GM23338 (cell line): ENCODE measurements at regions not wholly inside any gene's neighbourhood (a gene's known extent, or its start where the extent isn't known, plus 50 kb on each side); places are given as distances from the start of the nearest gene placed in this dataset.

ENCODE experiments used
- ATAC-seq: fragments of 200-7000 bp; cut with Tn5 transposase; 3 replicates; pipeline ENCODE4 v1.9.1; 2020
- DNase-seq: peaks from one replicate; pipeline ENCODE4 v3.0.0-alpha.2; 2015; ENCODE audit warnings: low spot score
- H2AFZ ChIP-seq: fragments of 200-600 bp; sonication (generic); 2 replicates; pipeline ENCODE4 v1.8.0; 2016; ENCODE audit warnings: antibody characterized with exemption, mild to moderate bottlenecking, moderate library complexity
- H3F3A ChIP-seq: fragments of 200-600 bp; sonication (generic); replicated peaks from 2 replicates; pipeline ENCODE4 v1.8.0; 2017; ENCODE audit warnings: antibody characterized with exemption, mixed run types, low read depth
- H3K27ac ChIP-seq: fragments of 200-600 bp; sonication (generic); 2 replicates; pipeline ENCODE4 v1.6.1; 2016; ENCODE audit warnings: low read depth
- H3K27me3 ChIP-seq: fragments of 200-600 bp; sonication (generic); 2 replicates; pipeline ENCODE4 v1.8.0; 2016; ENCODE audit warnings: mild to moderate bottlenecking, mixed run types, moderate library complexity; ENCODE audit not compliant: insufficient read depth
- H3K36me3 ChIP-seq: fragments of 200-600 bp; sonication (generic); 2 replicates; pipeline ENCODE4 v1.8.0; 2016; ENCODE audit warnings: mild to moderate bottlenecking; ENCODE audit not compliant: insufficient read depth
- H3K4me1 ChIP-seq: fragments of 200-600 bp; sonication (generic); 2 replicates; pipeline ENCODE4 v1.8.0; 2016; ENCODE audit warnings: mild to moderate bottlenecking, moderate library complexity; ENCODE audit not compliant: insufficient read depth
- H3K4me2 ChIP-seq: fragments of 200-600 bp; sonication (generic); 2 replicates; pipeline ENCODE4 v1.7.1; 2017; ENCODE audit warnings: mixed run types
- H3K4me3 ChIP-seq: fragments of 200-600 bp; sonication (generic); 2 replicates; pipeline ENCODE4 v1.6.1; 2016; ENCODE audit warnings: mixed run types
- H3K79me2 ChIP-seq: fragments of 200-600 bp; sonication (generic); replicated peaks from 2 replicates; pipeline ENCODE4 v1.8.0; 2017; ENCODE audit warnings: mild to moderate bottlenecking; ENCODE audit not compliant: insufficient read depth
- H3K9me2 ChIP-seq: fragments of 200-600 bp; sonication (generic); 2 replicates; pipeline ENCODE4 v1.8.0; 2017; ENCODE audit not compliant: insufficient read depth
- H4K20me1 ChIP-seq: fragments of 200-600 bp; sonication (generic); replicated peaks from 2 replicates; pipeline ENCODE4 v1.8.0; 2017; ENCODE audit warnings: mild to moderate bottlenecking; ENCODE audit not compliant: insufficient read depth
- H3K27ac Mint-ChIP-seq: 2 replicates; pipeline ENCODE4 v1.8.0; 2020; ENCODE audit warnings: inconsistent platforms, mild to moderate bottlenecking, moderate library complexity, mixed read lengths
- H3K27me3 Mint-ChIP-seq: 3 replicates; pipeline ENCODE4 v1.8.0; 2022; ENCODE audit warnings: low read depth, mild to moderate bottlenecking, moderate library complexity, mixed read lengths, inconsistent platforms; ENCODE audit not compliant: insufficient read depth, poor library complexity
- H3K36me3 Mint-ChIP-seq: 3 replicates; pipeline ENCODE4 v1.8.0; 2021; ENCODE audit warnings: low read depth, mild to moderate bottlenecking, inconsistent platforms, moderate library complexity, mixed read lengths
- H3K4me1 Mint-ChIP-seq: 3 replicates; pipeline ENCODE4 v1.8.0; 2020; ENCODE audit warnings: mild to moderate bottlenecking, inconsistent platforms, mixed read lengths
- H3K4me3 Mint-ChIP-seq: 3 replicates; pipeline ENCODE4 v1.8.0; 2021; ENCODE audit warnings: moderate library complexity, mild to moderate bottlenecking, inconsistent platforms, mixed read lengths
- H3K9me3 Mint-ChIP-seq: 3 replicates; pipeline ENCODE4 v1.8.0; 2020; ENCODE audit warnings: moderate library complexity, mild to moderate bottlenecking, inconsistent platforms, mixed read lengths
- CREB1 ChIP-seq: fragments of 250-450 bp; sonication (Bioruptor Pico); IDR thresholded peaks from 2 replicates; pipeline ENCODE4 v1.5.0; 2020; ENCODE audit warnings: low read depth, mild to moderate bottlenecking, moderate library complexity
- EZH2 ChIP-seq: fragments of 200-600 bp; sonication (generic); IDR thresholded peaks from one replicate; pipeline ENCODE4 v1.8.0; 2017; ENCODE audit warnings: antibody characterized with exemption, mild to moderate bottlenecking, low read depth; ENCODE audit not compliant: unreplicated experiment
- EZH2phosphoT487 ChIP-seq: fragments of 200-600 bp; sonication (generic); IDR thresholded peaks from one replicate; pipeline ENCODE4 v1.8.1; 2018; ENCODE audit warnings: antibody characterized with exemption; ENCODE audit not compliant: unreplicated experiment
- JUNB ChIP-seq: IDR thresholded peaks from one replicate; pipeline ENCODE4 v1.6.1; 2016; ENCODE audit warnings: antibody characterized with exemption; ENCODE audit not compliant: unreplicated experiment
- NANOG ChIP-seq: IDR thresholded peaks from 2 replicates; pipeline ENCODE4 v1.6.1; 2016; ENCODE audit warnings: antibody characterized with exemption, borderline replicate concordance
- ZNF114 ChIP-seq: fragments of 250-450 bp; sonication (Bioruptor Pico); IDR thresholded peaks from 2 replicates; pipeline ENCODE4 v1.5.0; 2020; ENCODE audit warnings: mild to moderate bottlenecking, moderate library complexity
- ZNF331 ChIP-seq: fragments of 250-450 bp; sonication (Bioruptor Pico); IDR thresholded peaks from 2 replicates; pipeline ENCODE4 v1.5.0; 2020; ENCODE audit warnings: low read depth, mild to moderate bottlenecking, moderate library complexity
- TF ChIP-seq, protein P1 (sequence below): fragments of 250-450 bp; sonication (Bioruptor Pico); IDR thresholded peaks from 2 replicates; pipeline ENCODE4 v1.5.0; 2020; ENCODE audit warnings: mild to moderate bottlenecking, moderate library complexity
- TF ChIP-seq, protein P2 (sequence below): IDR thresholded peaks from 2 replicates; pipeline ENCODE4 v1.6.1; 2016; ENCODE audit warnings: antibody characterized with exemption

DNA sequence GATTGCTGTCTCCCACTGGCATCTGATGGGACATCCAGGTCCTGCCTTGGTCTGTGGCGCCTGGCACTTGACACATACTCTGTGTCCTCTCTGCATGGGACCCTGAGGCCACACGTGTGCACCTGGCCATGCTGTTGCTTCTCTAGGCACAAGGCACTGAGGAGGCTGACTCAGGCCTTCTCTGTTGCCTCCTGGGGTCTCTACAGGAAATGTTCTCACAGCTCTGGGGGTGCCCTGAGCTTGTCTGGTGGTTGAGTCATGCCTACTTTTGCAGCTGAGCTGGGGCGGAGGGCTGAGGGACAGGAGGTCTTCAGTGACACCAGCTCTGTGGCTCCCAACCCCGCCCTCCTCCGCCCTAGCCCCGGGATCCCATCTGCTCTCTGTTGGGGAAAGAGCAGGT, 207.0 kb upstream of the HS6ST1 start (continued):
- TF ChIP-seq, protein P1, sequence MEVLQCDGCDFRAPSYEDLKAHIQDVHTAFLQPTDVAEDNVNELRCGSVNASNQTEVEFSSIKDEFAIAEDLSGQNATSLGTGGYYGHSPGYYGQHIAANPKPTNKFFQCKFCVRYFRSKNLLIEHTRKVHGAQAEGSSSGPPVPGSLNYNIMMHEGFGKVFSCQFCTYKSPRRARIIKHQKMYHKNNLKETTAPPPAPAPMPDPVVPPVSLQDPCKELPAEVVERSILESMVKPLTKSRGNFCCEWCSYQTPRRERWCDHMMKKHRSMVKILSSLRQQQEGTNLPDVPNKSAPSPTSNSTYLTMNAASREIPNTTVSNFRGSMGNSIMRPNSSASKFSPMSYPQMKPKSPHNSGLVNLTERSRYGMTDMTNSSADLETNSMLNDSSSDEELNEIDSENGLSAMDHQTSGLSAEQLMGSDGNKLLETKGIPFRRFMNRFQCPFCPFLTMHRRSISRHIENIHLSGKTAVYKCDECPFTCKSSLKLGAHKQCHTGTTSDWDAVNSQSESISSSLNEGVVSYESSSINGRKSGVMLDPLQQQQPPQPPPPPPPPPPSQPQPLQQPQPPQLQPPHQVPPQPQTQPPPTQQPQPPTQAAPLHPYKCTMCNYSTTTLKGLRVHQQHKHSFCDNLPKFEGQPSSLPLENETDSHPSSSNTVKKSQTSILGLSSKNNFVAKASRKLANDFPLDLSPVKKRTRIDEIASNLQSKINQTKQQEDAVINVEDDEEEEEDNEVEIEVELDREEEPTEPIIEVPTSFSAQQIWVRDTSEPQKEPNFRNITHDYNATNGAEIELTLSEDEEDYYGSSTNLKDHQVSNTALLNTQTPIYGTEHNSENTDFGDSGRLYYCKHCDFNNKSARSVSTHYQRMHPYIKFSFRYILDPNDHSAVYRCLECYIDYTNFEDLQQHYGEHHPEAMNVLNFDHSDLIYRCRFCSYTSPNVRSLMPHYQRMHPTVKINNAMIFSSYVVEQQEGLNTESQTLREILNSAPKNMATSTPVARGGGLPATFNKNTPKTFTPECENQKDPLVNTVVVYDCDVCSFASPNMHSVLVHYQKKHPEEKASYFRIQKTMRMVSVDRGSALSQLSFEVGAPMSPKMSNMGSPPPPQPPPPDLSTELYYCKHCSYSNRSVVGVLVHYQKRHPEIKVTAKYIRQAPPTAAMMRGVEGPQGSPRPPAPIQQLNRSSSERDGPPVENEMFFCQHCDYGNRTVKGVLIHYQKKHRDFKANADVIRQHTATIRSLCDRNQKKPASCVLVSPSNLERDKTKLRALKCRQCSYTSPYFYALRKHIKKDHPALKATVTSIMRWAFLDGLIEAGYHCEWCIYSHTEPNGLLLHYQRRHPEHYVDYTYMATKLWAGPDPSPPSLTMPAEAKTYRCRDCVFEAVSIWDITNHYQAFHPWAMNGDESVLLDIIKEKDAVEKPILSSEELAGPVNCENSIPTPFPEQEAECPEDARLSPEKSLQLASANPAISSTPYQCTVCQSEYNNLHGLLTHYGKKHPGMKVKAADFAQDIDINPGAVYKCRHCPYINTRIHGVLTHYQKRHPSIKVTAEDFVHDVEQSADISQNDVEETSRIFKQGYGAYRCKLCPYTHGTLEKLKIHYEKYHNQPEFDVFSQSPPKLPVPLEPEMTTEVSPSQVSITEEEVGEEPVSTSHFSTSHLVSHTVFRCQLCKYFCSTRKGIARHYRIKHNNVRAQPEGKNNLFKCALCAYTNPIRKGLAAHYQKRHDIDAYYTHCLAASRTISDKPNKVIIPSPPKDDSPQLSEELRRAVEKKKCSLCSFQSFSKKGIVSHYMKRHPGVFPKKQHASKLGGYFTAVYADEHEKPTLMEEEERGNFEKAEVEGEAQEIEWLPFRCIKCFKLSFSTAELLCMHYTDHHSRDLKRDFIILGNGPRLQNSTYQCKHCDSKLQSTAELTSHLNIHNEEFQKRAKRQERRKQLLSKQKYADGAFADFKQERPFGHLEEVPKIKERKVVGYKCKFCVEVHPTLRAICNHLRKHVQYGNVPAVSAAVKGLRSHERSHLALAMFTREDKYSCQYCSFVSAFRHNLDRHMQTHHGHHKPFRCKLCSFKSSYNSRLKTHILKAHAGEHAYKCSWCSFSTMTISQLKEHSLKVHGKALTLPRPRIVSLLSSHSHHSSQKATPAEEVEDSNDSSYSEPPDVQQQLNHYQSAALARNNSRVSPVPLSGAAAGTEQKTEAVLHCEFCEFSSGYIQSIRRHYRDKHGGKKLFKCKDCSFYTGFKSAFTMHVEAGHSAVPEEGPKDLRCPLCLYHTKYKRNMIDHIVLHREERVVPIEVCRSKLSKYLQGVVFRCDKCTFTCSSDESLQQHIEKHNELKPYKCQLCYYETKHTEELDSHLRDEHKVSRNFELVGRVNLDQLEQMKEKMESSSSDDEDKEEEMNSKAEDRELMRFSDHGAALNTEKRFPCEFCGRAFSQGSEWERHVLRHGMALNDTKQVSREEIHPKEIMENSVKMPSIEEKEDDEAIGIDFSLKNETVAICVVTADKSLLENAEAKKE (CRISPR knock-in tag) = no peak

DNA sequence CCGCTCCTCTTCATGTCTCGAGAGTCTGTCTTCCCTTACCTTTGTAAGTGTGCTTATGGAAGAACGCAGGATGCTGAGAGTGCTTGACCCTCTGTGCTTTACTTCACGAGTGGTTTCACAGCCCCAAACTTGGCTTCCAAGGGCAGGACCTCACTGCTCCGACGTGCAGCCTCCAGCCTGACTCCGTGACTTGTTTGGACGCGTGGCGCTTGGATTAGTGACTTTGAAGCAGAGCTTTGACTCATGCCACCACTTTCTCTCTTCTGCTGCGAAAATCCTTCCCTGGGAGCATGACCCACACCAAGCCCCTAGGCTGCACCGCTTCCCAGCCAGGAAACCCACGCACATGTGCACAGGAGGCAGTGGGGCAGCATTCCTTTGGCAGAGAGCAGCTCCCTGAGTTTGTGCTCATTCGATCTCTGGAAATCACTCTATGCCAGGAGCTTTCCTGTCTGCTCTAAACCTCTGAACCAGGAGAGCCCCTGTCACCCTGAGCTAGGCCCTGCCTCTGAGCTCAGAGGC, 207.8 kb upstream of the HS6ST1 start:
- no peak overlapping the region for H3K4me2 ChIP-seq
- H2AFZ ChIP-seq = no peak overlapping the region
- no peaks in the 10 kb centered on the region for H3K4me1 ChIP-seq
- Mint-ChIP-seq H3K27ac (peak overlapping the region; percentile 58), H3K27me3 (peaks cover 9% of the 10 kb centered on the region), H3K9me3 (peaks cover 3% of the 10 kb centered on the region; the same call in 2 of the 3 replicates), H3K4me3 (no peak overlapping the region), H3K36me3 (no peaks in the 10 kb centered on the region), H3K4me1 (peaks cover 2% of the 10 kb centered on the region; the same call in 1 of the 3 replicates)
- DNase-seq = no peak
- ATAC-seq = no peak
- no peak overlapping the region for H3K4me3 ChIP-seq
- H3K79me2 ChIP-seq = no peaks in the 10 kb centered on the region
- H3F3A ChIP-seq = no peaks in the 10 kb centered on the region
- H3K9me2 ChIP-seq = no peaks in the 10 kb centered on the region
- H3K36me3 ChIP-seq = no peaks in the 10 kb centered on the region
- H3K27me3 ChIP-seq = no peaks in the 10 kb centered on the region
- no peaks in the 10 kb centered on the region for H4K20me1 ChIP-seq
- H3K27ac ChIP-seq = no peak overlapping the region
- TF ChIP-seq CREB1 (CRISPR knock-in tag) (no peak), ZNF331 (no peak), EZH2phosphoT487 (no peak), ZNF114 (CRISPR knock-in tag) (no peak), NANOG (no peak), EZH2 (no peak), JUNB (no peak)
- TF ChIP-seq, protein P1 (CRISPR knock-in tag) = no peak
- TF ChIP-seq, protein P2, sequence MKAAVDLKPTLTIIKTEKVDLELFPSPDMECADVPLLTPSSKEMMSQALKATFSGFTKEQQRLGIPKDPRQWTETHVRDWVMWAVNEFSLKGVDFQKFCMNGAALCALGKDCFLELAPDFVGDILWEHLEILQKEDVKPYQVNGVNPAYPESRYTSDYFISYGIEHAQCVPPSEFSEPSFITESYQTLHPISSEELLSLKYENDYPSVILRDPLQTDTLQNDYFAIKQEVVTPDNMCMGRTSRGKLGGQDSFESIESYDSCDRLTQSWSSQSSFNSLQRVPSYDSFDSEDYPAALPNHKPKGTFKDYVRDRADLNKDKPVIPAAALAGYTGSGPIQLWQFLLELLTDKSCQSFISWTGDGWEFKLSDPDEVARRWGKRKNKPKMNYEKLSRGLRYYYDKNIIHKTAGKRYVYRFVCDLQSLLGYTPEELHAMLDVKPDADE = no peak
